GM19467 (cell line): ENCODE measurements at regions not wholly inside any gene's neighbourhood (a gene's known extent, or its start where the extent isn't known, plus 50 kb on each side); places are given as distances from the start of the nearest gene placed in this dataset.

ENCODE experiments used
- ATAC-seq: cut with Tn5 transposase; IDR thresholded peaks from one replicate; pipeline ENCODE4 v1.9.1; 2021; ENCODE audit warnings: mild to moderate bottlenecking, moderate library complexity; ENCODE audit not compliant: unreplicated experiment

GRCh38 chr16:80023865-80024264, 423.3 kb upstream of the MAF start:
- ATAC-seq = no peak

GRCh38 chr16:80019395-80019794, 418.9 kb upstream of the MAF start:
- ATAC-seq = no peak

- ATAC-seq = no peak
These were observed 417.9 kb upstream of the MAF start for GRCh38 chr16:80018466-80018865.

- ATAC-seq = no peak
These were observed 416.3 kb upstream of the MAF start for GRCh38 chr16:80016731-80017326.

GRCh38 chr16:80015566-80015965, 415.0 kb upstream of the MAF start:
- ATAC-seq = no peak

- ATAC-seq = no peak
These were observed 413.9 kb upstream of the MAF start for GRCh38 chr16:80014241-80014939.

GRCh38 chr16:80012586-80012985, 412.0 kb upstream of the MAF start:
- no peak for ATAC-seq

GRCh38 chr16:80009971-80010659, 409.6 kb upstream of the MAF start:
- no peak for ATAC-seq

GRCh38 chr16:80008857-80009256, 408.3 kb upstream of the MAF start:
- no peak for ATAC-seq

GRCh38 chr16:80007231-80007630, 406.7 kb upstream of the MAF start:
- no peak for ATAC-seq

- ATAC-seq = no peak
These were observed 406.0 kb upstream of the MAF start for GRCh38 chr16:80006241-80007215.

- no peak for ATAC-seq
These were observed 403.6 kb upstream of the MAF start for GRCh38 chr16:80004113-80004512.

GRCh38 chr16:80002261-80002660, 401.7 kb upstream of the MAF start:
- ATAC-seq = no peak

- ATAC-seq = no peak
These were observed 397.6 kb upstream of the MAF start for GRCh38 chr16:79998143-79998542.

GRCh38 chr16:79997257-79997656, 396.7 kb upstream of the MAF start:
- no peak for ATAC-seq

GRCh38 chr16:79996321-79996720, 395.8 kb upstream of the MAF start:
- no peak for ATAC-seq

- no peak for ATAC-seq
These were observed 394.8 kb upstream of the MAF start for GRCh38 chr16:79995315-79995714.

GRCh38 chr16:79994418-79994817, 393.9 kb upstream of the MAF start:
- ATAC-seq = no peak

GRCh38 chr16:79993629-79994209, 393.2 kb upstream of the MAF start:
- no peak for ATAC-seq

- no peak for ATAC-seq
These were observed 391.4 kb upstream of the MAF start for GRCh38 chr16:79991969-79992368.

- no peak for ATAC-seq
These were observed 388.2 kb upstream of the MAF start for GRCh38 chr16:79988721-79989220.
